Pancreas (tissue), 10 donors: ENCODE measurements at regions not wholly inside any gene's neighbourhood (a gene's known extent, or its start where the extent isn't known, plus 50 kb on each side); places are given as distances from the start of the nearest gene placed in this dataset.
A peak's percentile ranks its signal among the peaks of the same experiment; 100 is the strongest.
"Not testable (repeated sequence)": the region's sequence is repeated elsewhere in the genome, so short reads cannot be mapped to it uniquely, and the experiment has no call there.

Experiments used
- ATAC-seq, 4 donors: fragments of 200-7000 bp; cut with Tn5 transposase; one replicate each; pipeline versions ENCODE4 v1.8.0 to v1.9.1; 2020; ENCODE audit warnings: mild to moderate bottlenecking in 4 of 4, moderate library complexity in 4 of 4
- DNase-seq, 6 donors: peaks; one replicate each; pipeline ENCODE4 v3.0.0-alpha.2; 2020
- FAIRE-seq: peaks from 2 replicates; lab custom pipeline; 2012; peaks lifted over from hg19 to GRCh38; lab: Jason Lieb, UNC
- H3K27ac ChIP-seq, 4 donors: fragments of 200-600 bp; sonication (generic); 1 replicate in 3 of 4; 2 replicates in 1 of 4; pipeline versions ENCODE4 v1.5.0 to v1.8.0; 2020
- H3K27me3 ChIP-seq, 4 donors: fragments of 200-600 bp; one replicate each; pipeline ENCODE4 v1.8.0; 2021
- H3K36me3 ChIP-seq, 3 donors: fragments of 200-600 bp; sonication (generic) in 1 of 3; one replicate each; pipeline versions ENCODE4 v1.5.0 to v1.8.0; 2020 to 2021
- H3K4me1 ChIP-seq, 3 donors: fragments of 200-600 bp; one replicate each; pipeline ENCODE4 v1.8.0; 2021
- H3K4me3 ChIP-seq, 4 donors: fragments of 200-600 bp; sonication (generic) in 2 of 4; one replicate each; pipeline versions ENCODE4 v1.5.0 to v1.8.0; 2020 to 2021
- H3K9me3 ChIP-seq, 4 donors: fragments of 200-600 bp; one replicate each; pipeline ENCODE4 v1.8.0; 2021
- WGBS, 2 donors: extraction: QIAGEN DNeasy Blood & Tissue Kit; methylation state at CpG; one replicate each; pipeline ENCODE4 v1.1.7; 2013; 5-methylcytosine and 5-hydroxymethylcytosine counted together
- intact Hi-C, 3 donors: fragments of 100-400 bp; cut with DNase I; formaldehyde crosslinking; loops; one replicate each; pipeline versions ENCODE4 v1.11.1 to v1.14.2; 2022
- donor health status: healthy with polysubstance abuse.
- donor health status: DM: no; HTN: no; CAD: no; lungs with moderate emphysema.
- donor health status: DM: no; HTN: no; CAD: no.
- donor health status: control.
- donor health status: control.
- donor health status: Bipolar disorder and iron deficiency.
- donor health status: DM: yes; HTN: yes; CAD: no.
- donor health status: DM: no; HTN: no; CAD: no.
- donor health status: DM: no; HTN: no; CAD: no.
- donor health status: DM: yes; HTN: yes; CAD: no.

DNA sequence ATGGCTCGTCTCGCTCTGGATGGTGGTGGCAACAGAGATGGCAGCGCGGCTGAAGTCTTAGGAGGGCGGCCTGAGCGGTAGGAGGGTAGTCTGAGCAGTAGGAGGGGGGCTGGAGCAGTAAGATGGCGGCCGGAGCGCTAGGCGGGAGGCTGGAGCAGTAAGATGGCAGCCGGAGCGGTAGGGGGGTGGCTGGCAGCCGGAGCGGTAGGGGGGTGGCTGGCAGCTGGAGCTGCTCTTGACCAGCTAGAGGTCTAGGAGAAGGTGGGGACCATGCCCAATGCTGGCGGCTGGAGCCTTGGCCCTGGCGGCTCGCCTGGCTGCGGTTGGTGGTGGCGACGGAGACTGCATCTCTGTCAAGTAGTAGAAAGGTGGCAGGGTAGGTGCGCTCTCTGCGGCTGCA is 1262.7 kb downstream of the SPATA31A7 start:
- intact Hi-C loops, H3K36me3 ChIP-seq, H3K4me3 ChIP-seq, ATAC-seq, H3K27ac ChIP-seq, H3K4me1 ChIP-seq, FAIRE-seq, H3K27me3 ChIP-seq, H3K9me3 ChIP-seq: not testable (repeated sequence)
- WGBS, 2 donors = 93 to 94% methylated on average over 5 to 9 of the region's 22 CpGs
- DNase-seq = peak in 1 of 6 donors; percentile 52

DNA sequence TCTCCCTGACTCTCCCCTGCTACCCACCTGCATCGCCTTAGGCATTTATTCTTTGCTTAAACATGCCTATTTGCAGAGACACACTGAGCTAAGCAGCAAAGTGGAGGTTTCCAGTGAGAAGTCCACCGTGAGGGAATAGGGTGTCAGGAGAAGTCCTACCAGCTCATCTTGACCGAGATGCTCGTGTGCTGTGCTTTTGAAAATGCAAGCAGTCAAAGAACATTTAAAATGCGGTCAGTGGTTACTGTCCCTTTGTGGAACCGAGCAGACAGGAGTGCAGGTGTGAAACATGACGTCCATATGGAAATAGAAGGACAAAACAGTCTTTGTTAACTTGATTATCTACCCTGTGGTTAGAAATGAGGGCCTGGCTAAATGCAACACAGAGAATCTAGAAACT is 1274.3 kb downstream of the SPATA31A7 start:
- DNase-seq, H3K4me1 ChIP-seq, H3K27ac ChIP-seq, H3K9me3 ChIP-seq, H3K27me3 ChIP-seq, FAIRE-seq, ATAC-seq, intact Hi-C loops, H3K36me3 ChIP-seq, H3K4me3 ChIP-seq: not testable (repeated sequence)
- WGBS, 2 donors = 51% methylated on average over 4 of the region's 7 CpGs; no CpG with 5 or more reads in 1 of the 2 donors

DNA sequence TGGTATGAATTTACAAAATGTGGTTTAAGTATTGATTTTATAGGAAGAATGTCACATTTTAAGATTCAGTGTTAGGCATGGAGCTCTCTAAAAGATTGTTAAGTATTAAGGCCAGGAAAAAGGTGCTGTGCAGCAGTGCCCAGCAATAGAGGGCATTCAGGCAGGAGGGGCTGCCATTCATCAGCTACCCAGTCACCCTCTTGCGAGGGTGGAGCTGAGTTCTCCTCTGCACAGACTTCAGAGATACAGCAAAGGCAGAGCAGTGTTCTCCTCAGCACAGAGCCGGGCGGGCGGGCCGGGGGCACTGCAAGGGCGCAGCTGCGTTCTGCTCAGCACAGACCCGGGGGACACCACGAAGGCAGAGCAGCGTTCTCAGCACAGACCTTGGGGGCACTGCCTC is 1275.1 kb downstream of the SPATA31A7 start:
- H3K9me3 ChIP-seq, ATAC-seq, DNase-seq, H3K36me3 ChIP-seq, H3K27me3 ChIP-seq, H3K27ac ChIP-seq, H3K4me3 ChIP-seq, intact Hi-C loops, H3K4me1 ChIP-seq, FAIRE-seq: not testable (repeated sequence)
- WGBS, 2 donors = no CpG with 5 or more reads among the region's 10 CpGs
